BE2C (cell line): ENCODE measurements at regions not wholly inside any gene's neighbourhood (a gene's known extent, or its start where the extent isn't known, plus 50 kb on each side); places are given as distances from the start of the nearest gene placed in this dataset.

Experiments
- DNase-seq: peaks from one replicate; pipeline ENCODE4 v3.0.0-alpha.2; 2020
- H3K27me3 ChIP-seq: fragments of 250-450 bp; sonication (Bioruptor Pico); 2 replicates; pipeline ENCODE4 v1.5.1; 2020; ENCODE audit warnings: mild to moderate bottlenecking
- H3K36me3 ChIP-seq: fragments of 250-450 bp; sonication (Bioruptor Pico); 2 replicates; pipeline ENCODE4 v1.5.1; 2020; ENCODE audit warnings: mild to moderate bottlenecking
- H3K4me1 ChIP-seq: fragments of 250-450 bp; sonication (Bioruptor Pico); 2 replicates; pipeline ENCODE4 v1.5.1; 2020
- H3K4me3 ChIP-seq: 2 replicates; pipeline ENCODE4 v1.5.1; 2011; ENCODE audit warnings: low read depth, low read length
- H3K9me3 ChIP-seq: fragments of 250-450 bp; sonication (Bioruptor Pico); 2 replicates; pipeline ENCODE4 v1.5.1; 2020
- CTCF ChIP-seq: IDR thresholded peaks from 2 replicates; pipeline ENCODE4 v1.5.1; 2012; ENCODE audit warnings: mild to moderate bottlenecking, low read depth, low read length

- Histone ChIP-seq H3K9me3 (no peaks in the 10 kb centered on the region), H3K4me3 (no peak overlapping the region), H3K36me3 (no peaks in the 10 kb centered on the region), H3K4me1 (peaks cover 15% of the 10 kb centered on the region), H3K27me3 (no peaks in the 10 kb centered on the region)
- peak; percentile 91 for DNase-seq
- no peak for TF ChIP-seq CTCF
Observed at GRCh38 chr5:174251305-174252000, 205.9 kb downstream of the NSG2 start.

GRCh38 chr5:174252121-174252520, 206.6 kb downstream of the NSG2 start:
- H3K4me1 ChIP-seq: peaks cover 18% of the 10 kb centered on the region
- no peak for TF ChIP-seq CTCF
- no peaks in the 10 kb centered on the region for H3K27me3 ChIP-seq
- H3K36me3 ChIP-seq: no peaks in the 10 kb centered on the region
- no peak overlapping the region for H3K4me3 ChIP-seq
- peak; percentile 45 for DNase-seq
- H3K9me3 ChIP-seq: no peaks in the 10 kb centered on the region

DNA sequence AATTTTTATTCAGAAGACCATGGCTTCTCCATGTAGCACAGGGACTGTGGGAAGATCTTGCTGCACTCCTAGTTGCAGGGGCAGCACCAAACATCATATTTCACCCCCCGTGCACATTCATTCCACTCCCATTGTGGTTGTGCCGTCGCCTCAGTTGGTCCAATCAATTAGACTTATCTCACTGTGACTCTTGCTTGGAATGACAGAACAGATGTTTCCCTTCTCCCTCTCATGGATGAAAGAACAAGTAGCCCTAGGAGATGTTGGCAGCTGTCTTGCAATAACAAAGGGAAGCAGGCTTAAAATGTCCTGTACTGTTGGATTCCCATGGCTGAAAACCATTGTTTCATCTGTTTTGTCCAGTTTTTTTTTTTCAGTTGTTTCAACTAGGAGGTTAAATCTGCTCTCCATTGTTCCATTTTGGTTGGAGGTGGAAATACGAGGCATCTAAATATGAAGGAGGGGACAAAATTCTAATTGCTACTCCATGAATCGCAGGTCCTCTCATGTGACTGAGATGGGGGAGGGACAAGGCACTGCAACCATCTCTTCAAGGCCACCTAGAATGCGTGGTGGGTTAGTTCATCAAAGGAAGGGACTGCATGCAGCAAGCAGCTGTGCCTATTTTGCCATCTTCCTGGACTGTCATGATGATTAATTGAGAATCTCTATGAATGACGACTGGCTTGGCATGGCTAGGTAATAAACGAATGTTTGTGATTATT, 214.4 kb downstream of the NSG2 start:
- H3K4me1 ChIP-seq: peaks cover 13% of the 10 kb centered on the region
- no peaks in the 10 kb centered on the region for H3K36me3 ChIP-seq
- no peak for TF ChIP-seq CTCF
- H3K9me3 ChIP-seq: peaks cover 3% of the 10 kb centered on the region; the same call in 1 of the 2 replicates
- DNase-seq: no peak
- H3K4me3 ChIP-seq: no peak overlapping the region
- H3K27me3 ChIP-seq: no peaks in the 10 kb centered on the region

DNA sequence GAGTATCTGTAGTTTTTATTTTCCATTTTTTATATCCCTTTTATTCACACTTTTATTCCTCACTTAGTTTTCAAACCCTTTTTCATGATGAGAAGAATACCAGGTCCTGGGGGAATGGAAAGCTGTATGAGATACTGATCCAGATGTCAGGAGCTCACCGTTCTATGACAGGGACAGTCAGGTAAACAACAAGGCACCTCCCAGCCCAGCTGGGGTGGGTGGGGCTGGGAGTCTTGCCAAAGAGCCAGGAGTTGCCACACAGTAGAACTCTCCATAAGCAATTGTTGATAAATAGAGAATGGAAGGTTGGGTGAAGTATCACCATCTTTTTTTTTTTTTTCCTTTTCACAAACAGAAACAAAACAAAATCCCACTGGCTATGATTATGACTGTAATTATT, 225.8 kb downstream of the NSG2 start:
- Histone ChIP-seq H3K4me1 (no peaks in the 10 kb centered on the region), H3K27me3 (no peaks in the 10 kb centered on the region), H3K9me3 (no peaks in the 10 kb centered on the region; the same call in 1 of the 2 replicates), H3K4me3 (no peak overlapping the region), H3K36me3 (no peaks in the 10 kb centered on the region)
- no peak for TF ChIP-seq CTCF
- no peak for DNase-seq

DNA sequence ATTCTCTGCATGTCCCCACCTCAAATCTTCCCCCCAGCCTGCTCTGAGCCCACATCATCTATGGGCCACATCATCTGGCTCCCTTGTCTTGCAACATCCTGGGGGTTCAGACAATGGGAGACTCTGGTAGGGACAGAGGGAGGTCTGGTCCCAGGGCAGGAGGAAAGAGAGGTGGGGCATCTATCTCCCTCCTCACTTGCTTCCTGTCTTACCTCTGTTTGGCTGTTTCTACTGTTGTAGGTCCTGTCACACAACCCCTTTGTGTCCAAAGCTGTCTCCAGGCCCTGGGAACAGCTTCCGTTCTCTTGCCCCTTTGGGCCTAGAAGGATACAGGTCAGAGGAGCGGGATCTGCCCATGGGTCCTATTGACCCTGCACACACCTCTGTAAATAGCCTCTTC, 227.2 kb downstream of the NSG2 start:
- no peak for TF ChIP-seq CTCF
- Histone ChIP-seq H3K4me3 (no peak overlapping the region), H3K4me1 (no peaks in the 10 kb centered on the region), H3K9me3 (no peaks in the 10 kb centered on the region; the same call in 1 of the 2 replicates), H3K36me3 (no peaks in the 10 kb centered on the region), H3K27me3 (no peaks in the 10 kb centered on the region)
- no peak for DNase-seq

- Histone ChIP-seq H3K36me3 (no peaks in the 10 kb centered on the region), H3K4me3 (no peak overlapping the region), H3K27me3 (no peaks in the 10 kb centered on the region), H3K9me3 (no peaks in the 10 kb centered on the region; the same call in 1 of the 2 replicates), H3K4me1 (no peaks in the 10 kb centered on the region; the same call in 1 of the 2 replicates)
- DNase-seq: no peak
- no peak for TF ChIP-seq CTCF
Observed at GRCh38 chr5:174273325-174273724, 227.8 kb downstream of the NSG2 start.
